ENCODE measurements at regions not wholly inside any gene's neighbourhood (a gene's known extent, or its start where the extent isn't known, plus 50 kb on each side); places are given as distances from the start of the nearest gene placed in this dataset.

DNA sequence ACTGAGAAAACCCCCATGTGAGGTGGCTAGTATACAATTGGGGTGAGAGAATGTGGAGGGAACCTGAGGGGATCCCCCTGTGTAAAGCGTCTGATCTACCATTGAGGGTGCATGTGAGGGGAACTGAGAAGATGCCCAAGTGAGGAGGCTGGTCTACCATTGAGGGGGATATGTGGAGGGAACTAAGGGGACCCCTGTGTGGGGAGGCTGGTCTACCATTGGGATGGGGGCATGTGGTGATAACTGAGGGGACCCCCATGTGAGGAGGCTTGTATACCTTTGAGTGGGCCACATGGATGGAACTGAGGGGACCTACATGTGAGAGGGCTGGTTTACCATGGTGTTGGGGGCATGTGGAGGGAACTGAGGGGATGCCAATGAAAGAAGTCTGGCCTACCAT is 160.8 kb downstream of the FBLN2 start:
- Mint-ChIP-seq H3K27me3 (ENCODE audit: insufficient read depth, low read depth, poor library complexity) (peaks cover 24% of the 10 kb centered on the region), H3K9me3 (peaks cover 79% of the 10 kb centered on the region), H3K27ac (no peak overlapping the region), H3K36me3 (ENCODE audit: low read depth) (peaks cover 20% of the 10 kb centered on the region), H3K4me3 (no peak overlapping the region), H3K4me1 (no peaks in the 10 kb centered on the region; the same call in 2 of the 3 replicates)
- H3K4me3 ChIP-seq, result no peak overlapping the region
- DNase-seq (ENCODE audit: low spot score), result no peak
- H3K27ac ChIP-seq (ENCODE audit: low read depth), result no peak overlapping the region
- no peak for ATAC-seq
- TF ChIP-seq ZNF331 (CRISPR knock-in tag; IDR thresholded peaks at IDR 0.05; ENCODE audit: low read depth) (no peak), JUNB (IDR thresholded peaks at IDR 0.05; ENCODE audit: unreplicated experiment) (no peak), EZH2phosphoT487 (IDR thresholded peaks at IDR 0.05; ENCODE audit: unreplicated experiment) (no peak), NANOG (IDR thresholded peaks at IDR 0.05; ENCODE audit: borderline replicate concordance) (no peak), STAT1 (IDR thresholded peaks at IDR 0.05; ENCODE audit: unreplicated experiment) (no peak), ZNF114 (CRISPR knock-in tag; IDR thresholded peaks at IDR 0.05) (no peak)
- TF ChIP-seq, protein P1, sequence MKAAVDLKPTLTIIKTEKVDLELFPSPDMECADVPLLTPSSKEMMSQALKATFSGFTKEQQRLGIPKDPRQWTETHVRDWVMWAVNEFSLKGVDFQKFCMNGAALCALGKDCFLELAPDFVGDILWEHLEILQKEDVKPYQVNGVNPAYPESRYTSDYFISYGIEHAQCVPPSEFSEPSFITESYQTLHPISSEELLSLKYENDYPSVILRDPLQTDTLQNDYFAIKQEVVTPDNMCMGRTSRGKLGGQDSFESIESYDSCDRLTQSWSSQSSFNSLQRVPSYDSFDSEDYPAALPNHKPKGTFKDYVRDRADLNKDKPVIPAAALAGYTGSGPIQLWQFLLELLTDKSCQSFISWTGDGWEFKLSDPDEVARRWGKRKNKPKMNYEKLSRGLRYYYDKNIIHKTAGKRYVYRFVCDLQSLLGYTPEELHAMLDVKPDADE (IDR thresholded peaks at IDR 0.05), result no peak
- TF ChIP-seq, protein P2, sequence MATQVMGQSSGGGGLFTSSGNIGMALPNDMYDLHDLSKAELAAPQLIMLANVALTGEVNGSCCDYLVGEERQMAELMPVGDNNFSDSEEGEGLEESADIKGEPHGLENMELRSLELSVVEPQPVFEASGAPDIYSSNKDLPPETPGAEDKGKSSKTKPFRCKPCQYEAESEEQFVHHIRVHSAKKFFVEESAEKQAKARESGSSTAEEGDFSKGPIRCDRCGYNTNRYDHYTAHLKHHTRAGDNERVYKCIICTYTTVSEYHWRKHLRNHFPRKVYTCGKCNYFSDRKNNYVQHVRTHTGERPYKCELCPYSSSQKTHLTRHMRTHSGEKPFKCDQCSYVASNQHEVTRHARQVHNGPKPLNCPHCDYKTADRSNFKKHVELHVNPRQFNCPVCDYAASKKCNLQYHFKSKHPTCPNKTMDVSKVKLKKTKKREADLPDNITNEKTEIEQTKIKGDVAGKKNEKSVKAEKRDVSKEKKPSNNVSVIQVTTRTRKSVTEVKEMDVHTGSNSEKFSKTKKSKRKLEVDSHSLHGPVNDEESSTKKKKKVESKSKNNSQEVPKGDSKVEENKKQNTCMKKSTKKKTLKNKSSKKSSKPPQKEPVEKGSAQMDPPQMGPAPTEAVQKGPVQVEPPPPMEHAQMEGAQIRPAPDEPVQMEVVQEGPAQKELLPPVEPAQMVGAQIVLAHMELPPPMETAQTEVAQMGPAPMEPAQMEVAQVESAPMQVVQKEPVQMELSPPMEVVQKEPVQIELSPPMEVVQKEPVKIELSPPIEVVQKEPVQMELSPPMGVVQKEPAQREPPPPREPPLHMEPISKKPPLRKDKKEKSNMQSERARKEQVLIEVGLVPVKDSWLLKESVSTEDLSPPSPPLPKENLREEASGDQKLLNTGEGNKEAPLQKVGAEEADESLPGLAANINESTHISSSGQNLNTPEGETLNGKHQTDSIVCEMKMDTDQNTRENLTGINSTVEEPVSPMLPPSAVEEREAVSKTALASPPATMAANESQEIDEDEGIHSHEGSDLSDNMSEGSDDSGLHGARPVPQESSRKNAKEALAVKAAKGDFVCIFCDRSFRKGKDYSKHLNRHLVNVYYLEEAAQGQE (IDR thresholded peaks at IDR 0.05; ENCODE audit: unreplicated experiment), result no peak
- TF ChIP-seq, protein P3, sequence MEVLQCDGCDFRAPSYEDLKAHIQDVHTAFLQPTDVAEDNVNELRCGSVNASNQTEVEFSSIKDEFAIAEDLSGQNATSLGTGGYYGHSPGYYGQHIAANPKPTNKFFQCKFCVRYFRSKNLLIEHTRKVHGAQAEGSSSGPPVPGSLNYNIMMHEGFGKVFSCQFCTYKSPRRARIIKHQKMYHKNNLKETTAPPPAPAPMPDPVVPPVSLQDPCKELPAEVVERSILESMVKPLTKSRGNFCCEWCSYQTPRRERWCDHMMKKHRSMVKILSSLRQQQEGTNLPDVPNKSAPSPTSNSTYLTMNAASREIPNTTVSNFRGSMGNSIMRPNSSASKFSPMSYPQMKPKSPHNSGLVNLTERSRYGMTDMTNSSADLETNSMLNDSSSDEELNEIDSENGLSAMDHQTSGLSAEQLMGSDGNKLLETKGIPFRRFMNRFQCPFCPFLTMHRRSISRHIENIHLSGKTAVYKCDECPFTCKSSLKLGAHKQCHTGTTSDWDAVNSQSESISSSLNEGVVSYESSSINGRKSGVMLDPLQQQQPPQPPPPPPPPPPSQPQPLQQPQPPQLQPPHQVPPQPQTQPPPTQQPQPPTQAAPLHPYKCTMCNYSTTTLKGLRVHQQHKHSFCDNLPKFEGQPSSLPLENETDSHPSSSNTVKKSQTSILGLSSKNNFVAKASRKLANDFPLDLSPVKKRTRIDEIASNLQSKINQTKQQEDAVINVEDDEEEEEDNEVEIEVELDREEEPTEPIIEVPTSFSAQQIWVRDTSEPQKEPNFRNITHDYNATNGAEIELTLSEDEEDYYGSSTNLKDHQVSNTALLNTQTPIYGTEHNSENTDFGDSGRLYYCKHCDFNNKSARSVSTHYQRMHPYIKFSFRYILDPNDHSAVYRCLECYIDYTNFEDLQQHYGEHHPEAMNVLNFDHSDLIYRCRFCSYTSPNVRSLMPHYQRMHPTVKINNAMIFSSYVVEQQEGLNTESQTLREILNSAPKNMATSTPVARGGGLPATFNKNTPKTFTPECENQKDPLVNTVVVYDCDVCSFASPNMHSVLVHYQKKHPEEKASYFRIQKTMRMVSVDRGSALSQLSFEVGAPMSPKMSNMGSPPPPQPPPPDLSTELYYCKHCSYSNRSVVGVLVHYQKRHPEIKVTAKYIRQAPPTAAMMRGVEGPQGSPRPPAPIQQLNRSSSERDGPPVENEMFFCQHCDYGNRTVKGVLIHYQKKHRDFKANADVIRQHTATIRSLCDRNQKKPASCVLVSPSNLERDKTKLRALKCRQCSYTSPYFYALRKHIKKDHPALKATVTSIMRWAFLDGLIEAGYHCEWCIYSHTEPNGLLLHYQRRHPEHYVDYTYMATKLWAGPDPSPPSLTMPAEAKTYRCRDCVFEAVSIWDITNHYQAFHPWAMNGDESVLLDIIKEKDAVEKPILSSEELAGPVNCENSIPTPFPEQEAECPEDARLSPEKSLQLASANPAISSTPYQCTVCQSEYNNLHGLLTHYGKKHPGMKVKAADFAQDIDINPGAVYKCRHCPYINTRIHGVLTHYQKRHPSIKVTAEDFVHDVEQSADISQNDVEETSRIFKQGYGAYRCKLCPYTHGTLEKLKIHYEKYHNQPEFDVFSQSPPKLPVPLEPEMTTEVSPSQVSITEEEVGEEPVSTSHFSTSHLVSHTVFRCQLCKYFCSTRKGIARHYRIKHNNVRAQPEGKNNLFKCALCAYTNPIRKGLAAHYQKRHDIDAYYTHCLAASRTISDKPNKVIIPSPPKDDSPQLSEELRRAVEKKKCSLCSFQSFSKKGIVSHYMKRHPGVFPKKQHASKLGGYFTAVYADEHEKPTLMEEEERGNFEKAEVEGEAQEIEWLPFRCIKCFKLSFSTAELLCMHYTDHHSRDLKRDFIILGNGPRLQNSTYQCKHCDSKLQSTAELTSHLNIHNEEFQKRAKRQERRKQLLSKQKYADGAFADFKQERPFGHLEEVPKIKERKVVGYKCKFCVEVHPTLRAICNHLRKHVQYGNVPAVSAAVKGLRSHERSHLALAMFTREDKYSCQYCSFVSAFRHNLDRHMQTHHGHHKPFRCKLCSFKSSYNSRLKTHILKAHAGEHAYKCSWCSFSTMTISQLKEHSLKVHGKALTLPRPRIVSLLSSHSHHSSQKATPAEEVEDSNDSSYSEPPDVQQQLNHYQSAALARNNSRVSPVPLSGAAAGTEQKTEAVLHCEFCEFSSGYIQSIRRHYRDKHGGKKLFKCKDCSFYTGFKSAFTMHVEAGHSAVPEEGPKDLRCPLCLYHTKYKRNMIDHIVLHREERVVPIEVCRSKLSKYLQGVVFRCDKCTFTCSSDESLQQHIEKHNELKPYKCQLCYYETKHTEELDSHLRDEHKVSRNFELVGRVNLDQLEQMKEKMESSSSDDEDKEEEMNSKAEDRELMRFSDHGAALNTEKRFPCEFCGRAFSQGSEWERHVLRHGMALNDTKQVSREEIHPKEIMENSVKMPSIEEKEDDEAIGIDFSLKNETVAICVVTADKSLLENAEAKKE (CRISPR knock-in tag; IDR thresholded peaks at IDR 0.05), result no peak
- TF ChIP-seq, protein P4, sequence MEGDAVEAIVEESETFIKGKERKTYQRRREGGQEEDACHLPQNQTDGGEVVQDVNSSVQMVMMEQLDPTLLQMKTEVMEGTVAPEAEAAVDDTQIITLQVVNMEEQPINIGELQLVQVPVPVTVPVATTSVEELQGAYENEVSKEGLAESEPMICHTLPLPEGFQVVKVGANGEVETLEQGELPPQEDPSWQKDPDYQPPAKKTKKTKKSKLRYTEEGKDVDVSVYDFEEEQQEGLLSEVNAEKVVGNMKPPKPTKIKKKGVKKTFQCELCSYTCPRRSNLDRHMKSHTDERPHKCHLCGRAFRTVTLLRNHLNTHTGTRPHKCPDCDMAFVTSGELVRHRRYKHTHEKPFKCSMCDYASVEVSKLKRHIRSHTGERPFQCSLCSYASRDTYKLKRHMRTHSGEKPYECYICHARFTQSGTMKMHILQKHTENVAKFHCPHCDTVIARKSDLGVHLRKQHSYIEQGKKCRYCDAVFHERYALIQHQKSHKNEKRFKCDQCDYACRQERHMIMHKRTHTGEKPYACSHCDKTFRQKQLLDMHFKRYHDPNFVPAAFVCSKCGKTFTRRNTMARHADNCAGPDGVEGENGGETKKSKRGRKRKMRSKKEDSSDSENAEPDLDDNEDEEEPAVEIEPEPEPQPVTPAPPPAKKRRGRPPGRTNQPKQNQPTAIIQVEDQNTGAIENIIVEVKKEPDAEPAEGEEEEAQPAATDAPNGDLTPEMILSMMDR (conservative IDR thresholded peaks at IDR 0.05; ENCODE audit: low read depth in 2 of 2), result no peak
- H3K79me2 ChIP-seq (replicated peaks; ENCODE audit: insufficient read depth), result no peaks in the 10 kb centered on the region
- H3F3A ChIP-seq (replicated peaks; ENCODE audit: low read depth), result no peaks in the 10 kb centered on the region
- no peaks in the 10 kb centered on the region for H4K20me1 ChIP-seq (replicated peaks; ENCODE audit: insufficient read depth)
- no peaks in the 10 kb centered on the region for H3K4me1 ChIP-seq (ENCODE audit: insufficient read depth)
- 0 out of 2 replicates have a peak, but pooled peaks cover 5% of the 10 kb centered on the region for H3K9me2 ChIP-seq (ENCODE audit: insufficient read depth)
- no peak overlapping the region for H2AFZ ChIP-seq
- no peak overlapping the region for H3K4me2 ChIP-seq
- no peaks in the 10 kb centered on the region for H3K36me3 ChIP-seq (ENCODE audit: insufficient read depth)
- H3K27me3 ChIP-seq (ENCODE audit: insufficient read depth), result no peaks in the 10 kb centered on the region

All from GM23338 (cell line).